Stimulated activated CD8-positive, alpha-beta memory T cell treated with anti-CD3 and anti-CD28 coated beads, Interleukin-7, amount 100 ng/mL, for 1 hour (primary cell): ENCODE measurements at regions not wholly inside any gene's neighbourhood (a gene's known extent, or its start where the extent isn't known, plus 50 kb on each side); places are given as distances from the start of the nearest gene placed in this dataset.

Experiments used
- DNase-seq, 2 donors: peaks; one replicate each; pipeline ENCODE4 v3.0.0-alpha.2; 2020; ENCODE audit warnings: low read depth in 2 of 2

GRCh38 chr1:50295566-50295965, 127.7 kb downstream of the DMRTA2 start:
- no peak for DNase-seq

GRCh38 chr1:50292276-50292675, 131.0 kb downstream of the DMRTA2 start:
- no peak for DNase-seq

- no peak for DNase-seq
Measured at GRCh38 chr1:50289495-50289894, 133.7 kb downstream of the DMRTA2 start.

- DNase-seq: no peak
Measured at GRCh38 chr1:50285994-50286393, 137.2 kb downstream of the DMRTA2 start.

GRCh38 chr1:50279622-50280330, 143.5 kb downstream of the DMRTA2 start:
- no peak for DNase-seq

GRCh38 chr1:50278961-50279360, 144.3 kb downstream of the DMRTA2 start:
- no peak for DNase-seq

GRCh38 chr1:50278410-50278809, 144.8 kb downstream of the DMRTA2 start:
- DNase-seq: no peak

- DNase-seq: no peak
Measured at GRCh38 chr1:50275566-50275965, 147.7 kb downstream of the DMRTA2 start.

- DNase-seq: no peak
Measured at GRCh38 chr1:50272912-50273311, 150.3 kb downstream of the DMRTA2 start.

- no peak for DNase-seq
Measured at GRCh38 chr1:50271968-50272578, 151.2 kb downstream of the DMRTA2 start.

GRCh38 chr1:50271337-50271736, 151.9 kb downstream of the DMRTA2 start:
- no peak for DNase-seq

GRCh38 chr1:50270926-50271325, 152.3 kb downstream of the DMRTA2 start:
- no peak for DNase-seq

- no peak for DNase-seq
Measured at GRCh38 chr1:50268049-50268448, 155.2 kb downstream of the DMRTA2 start.

GRCh38 chr1:50266509-50266908, 156.7 kb downstream of the DMRTA2 start:
- DNase-seq: no peak

- no peak for DNase-seq
Measured at GRCh38 chr1:50265790-50266314, 157.1 kb downstream of the ELAVL4 start.

- DNase-seq: no peak
Measured at GRCh38 chr1:50264590-50264989, 155.9 kb downstream of the ELAVL4 start.

GRCh38 chr1:50262436-50262835, 153.7 kb downstream of the ELAVL4 start:
- no peak for DNase-seq

GRCh38 chr1:50261951-50262350, 153.2 kb downstream of the ELAVL4 start:
- no peak for DNase-seq

GRCh38 chr1:50257940-50258685, 149.4 kb downstream of the ELAVL4 start:
- DNase-seq: no peak

GRCh38 chr1:50257029-50257428, 148.3 kb downstream of the ELAVL4 start:
- DNase-seq: no peak
